Stomach (tissue), 4 donors: ENCODE measurements at regions not wholly inside any gene's neighbourhood (a gene's known extent, or its start where the extent isn't known, plus 50 kb on each side); places are given as distances from the start of the nearest gene placed in this dataset.

ENCODE experiments used
- POLR2AphosphoS5 ChIP-seq, 3 donors: sonication (generic); formaldehyde crosslinking; IDR thresholded peaks; one replicate each; pipeline ENCODE4 v1.6.1; 2016; ENCODE audit warnings: antibody characterized with exemption in 3 of 3
- TF ChIP-seq, protein P1 (sequence below), 7 experiments: fragments of 450-650 bp in 4 of 7; fragments of 200-600 bp in 3 of 7; sonication (generic) in 3 of 7; IDR thresholded peaks; one replicate each; pipeline ENCODE4 v1.5.1; 2016 to 2019; ENCODE audit warnings: antibody characterized with exemption in 7 of 7, control low read depth in 2 of 7, mild to moderate bottlenecking in 1 of 7

DNA sequence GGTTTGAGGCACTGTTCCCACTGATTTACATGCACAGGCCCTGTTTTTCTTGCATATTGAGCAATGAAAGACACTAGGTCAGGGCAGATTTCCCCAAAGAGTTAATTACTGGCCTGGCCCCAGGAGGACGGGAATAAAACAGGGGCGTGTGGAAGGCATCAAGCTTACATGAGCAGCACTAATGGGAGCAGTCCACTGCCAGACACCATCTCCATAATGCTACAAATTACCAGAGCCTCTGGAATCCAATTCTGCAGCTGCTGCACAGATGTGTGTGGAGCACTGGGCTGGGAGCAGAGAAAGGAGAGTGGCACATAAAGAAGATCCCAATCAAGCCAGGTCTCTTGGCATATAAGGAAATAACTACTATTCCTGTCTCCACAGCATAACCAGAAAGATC is 96.9 kb downstream of the CCDC34 start:
- TF ChIP-seq POLR2AphosphoS5 (IDR thresholded peaks at IDR 0.05): no peak
- TF ChIP-seq, protein P1, sequence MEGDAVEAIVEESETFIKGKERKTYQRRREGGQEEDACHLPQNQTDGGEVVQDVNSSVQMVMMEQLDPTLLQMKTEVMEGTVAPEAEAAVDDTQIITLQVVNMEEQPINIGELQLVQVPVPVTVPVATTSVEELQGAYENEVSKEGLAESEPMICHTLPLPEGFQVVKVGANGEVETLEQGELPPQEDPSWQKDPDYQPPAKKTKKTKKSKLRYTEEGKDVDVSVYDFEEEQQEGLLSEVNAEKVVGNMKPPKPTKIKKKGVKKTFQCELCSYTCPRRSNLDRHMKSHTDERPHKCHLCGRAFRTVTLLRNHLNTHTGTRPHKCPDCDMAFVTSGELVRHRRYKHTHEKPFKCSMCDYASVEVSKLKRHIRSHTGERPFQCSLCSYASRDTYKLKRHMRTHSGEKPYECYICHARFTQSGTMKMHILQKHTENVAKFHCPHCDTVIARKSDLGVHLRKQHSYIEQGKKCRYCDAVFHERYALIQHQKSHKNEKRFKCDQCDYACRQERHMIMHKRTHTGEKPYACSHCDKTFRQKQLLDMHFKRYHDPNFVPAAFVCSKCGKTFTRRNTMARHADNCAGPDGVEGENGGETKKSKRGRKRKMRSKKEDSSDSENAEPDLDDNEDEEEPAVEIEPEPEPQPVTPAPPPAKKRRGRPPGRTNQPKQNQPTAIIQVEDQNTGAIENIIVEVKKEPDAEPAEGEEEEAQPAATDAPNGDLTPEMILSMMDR (IDR thresholded peaks at IDR 0.05): no peak
